GM12865 (cell line): ENCODE measurements at regions not wholly inside any gene's neighbourhood (a gene's known extent, or its start where the extent isn't known, plus 50 kb on each side); places are given as distances from the start of the nearest gene placed in this dataset.

Source experiments
- DNase-seq: peaks from one replicate; pipeline ENCODE4 v3.0.0; 2010; ENCODE audit warnings: low read depth
- H3K4me3 ChIP-seq: 2 replicates; pipeline ENCODE4 v1.5.1; 2011; ENCODE audit warnings: mild to moderate bottlenecking, low read depth, low read length, control low read depth
- TF ChIP-seq, protein P1 (sequence below): IDR thresholded peaks from 2 replicates; pipeline ENCODE4 v1.5.1; 2011; ENCODE audit warnings: low read length, control low read depth, low read depth, inconsistent platforms; ENCODE audit not compliant: insufficient read depth; ENCODE audit errors: missing control alignments

DNA sequence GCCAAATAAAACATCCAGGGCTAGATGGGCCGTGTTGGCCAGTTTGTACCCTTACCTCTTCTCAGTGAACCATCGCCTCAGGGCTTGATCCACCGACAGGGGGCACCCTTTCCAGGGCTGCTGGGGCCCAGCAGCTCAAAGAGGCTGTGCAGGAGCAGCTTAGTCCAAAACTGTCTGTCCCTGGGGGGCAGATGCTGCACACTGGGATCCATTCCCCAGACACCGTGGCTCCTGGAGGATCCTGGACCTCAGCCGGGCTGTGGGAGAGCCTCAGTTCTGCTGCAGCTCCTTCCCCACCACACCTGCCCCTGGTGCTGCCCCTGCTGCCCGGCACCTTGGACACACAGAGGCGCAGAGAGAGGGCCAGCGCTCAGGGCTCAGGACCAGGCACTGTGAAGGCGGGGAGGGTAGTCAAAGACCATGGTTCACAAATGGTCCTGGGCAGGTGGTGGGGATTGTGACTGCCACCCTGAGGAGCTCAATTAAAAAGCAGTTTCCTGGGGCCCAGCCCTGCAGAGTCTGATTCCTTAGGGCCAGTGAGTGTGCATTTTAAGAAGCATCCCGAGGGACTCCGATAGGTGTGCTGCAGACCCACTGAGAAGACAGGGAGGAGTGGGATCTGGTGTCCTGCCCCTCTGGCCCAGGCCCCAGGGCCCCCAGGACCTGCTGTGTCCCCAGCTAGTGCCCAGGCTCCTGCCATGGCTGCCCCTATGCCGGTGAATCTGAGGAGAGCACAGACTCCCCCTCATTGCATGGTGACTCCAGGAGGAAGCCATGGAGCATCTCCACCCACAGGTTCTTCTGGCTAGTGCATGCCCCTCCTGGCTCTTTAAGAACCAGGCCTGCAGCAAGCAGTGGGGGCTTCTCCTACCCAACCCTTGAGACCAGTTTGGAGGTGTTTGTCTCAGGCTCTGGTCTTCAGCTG is 86.5 kb upstream of the PRR20G start:
- TF ChIP-seq, protein P1, sequence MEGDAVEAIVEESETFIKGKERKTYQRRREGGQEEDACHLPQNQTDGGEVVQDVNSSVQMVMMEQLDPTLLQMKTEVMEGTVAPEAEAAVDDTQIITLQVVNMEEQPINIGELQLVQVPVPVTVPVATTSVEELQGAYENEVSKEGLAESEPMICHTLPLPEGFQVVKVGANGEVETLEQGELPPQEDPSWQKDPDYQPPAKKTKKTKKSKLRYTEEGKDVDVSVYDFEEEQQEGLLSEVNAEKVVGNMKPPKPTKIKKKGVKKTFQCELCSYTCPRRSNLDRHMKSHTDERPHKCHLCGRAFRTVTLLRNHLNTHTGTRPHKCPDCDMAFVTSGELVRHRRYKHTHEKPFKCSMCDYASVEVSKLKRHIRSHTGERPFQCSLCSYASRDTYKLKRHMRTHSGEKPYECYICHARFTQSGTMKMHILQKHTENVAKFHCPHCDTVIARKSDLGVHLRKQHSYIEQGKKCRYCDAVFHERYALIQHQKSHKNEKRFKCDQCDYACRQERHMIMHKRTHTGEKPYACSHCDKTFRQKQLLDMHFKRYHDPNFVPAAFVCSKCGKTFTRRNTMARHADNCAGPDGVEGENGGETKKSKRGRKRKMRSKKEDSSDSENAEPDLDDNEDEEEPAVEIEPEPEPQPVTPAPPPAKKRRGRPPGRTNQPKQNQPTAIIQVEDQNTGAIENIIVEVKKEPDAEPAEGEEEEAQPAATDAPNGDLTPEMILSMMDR: peak; percentile 51
- DNase-seq: peak; percentile 31
- no peak overlapping the region for H3K4me3 ChIP-seq

DNA sequence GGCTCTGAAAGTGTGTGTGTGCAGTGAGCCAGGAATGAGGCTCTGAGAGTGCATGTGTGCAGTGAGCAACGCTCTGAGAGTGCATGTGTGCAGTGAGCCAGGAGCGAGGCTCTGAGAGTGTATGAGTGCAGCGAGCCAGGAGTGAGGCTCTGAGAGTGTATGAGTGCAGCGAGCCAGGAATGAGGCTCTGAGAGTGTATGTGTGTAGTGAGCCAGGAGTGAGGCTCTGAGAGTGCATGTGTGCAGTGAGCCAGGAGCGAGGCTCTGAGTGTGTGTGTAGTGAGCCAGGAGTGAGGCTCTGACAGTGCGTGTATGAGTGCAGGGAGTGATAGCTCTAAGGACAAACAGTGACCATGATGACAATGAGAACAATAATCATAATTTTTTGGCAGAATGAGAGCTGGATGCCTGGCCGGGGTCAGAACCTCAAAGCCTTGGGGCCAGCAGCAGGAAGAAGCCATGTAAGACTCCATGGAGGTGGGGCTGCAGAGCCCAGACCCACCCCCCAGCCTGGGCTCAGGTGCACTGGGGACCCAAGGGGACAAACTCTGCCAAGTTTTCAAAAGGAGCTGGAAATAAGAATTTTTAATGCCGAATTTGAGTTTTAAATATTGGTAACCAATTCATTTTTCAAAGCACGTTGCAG is 85.7 kb upstream of the PRR20G start:
- no peak overlapping the region for H3K4me3 ChIP-seq
- TF ChIP-seq, protein P1: no peak
- DNase-seq: no peak

DNA sequence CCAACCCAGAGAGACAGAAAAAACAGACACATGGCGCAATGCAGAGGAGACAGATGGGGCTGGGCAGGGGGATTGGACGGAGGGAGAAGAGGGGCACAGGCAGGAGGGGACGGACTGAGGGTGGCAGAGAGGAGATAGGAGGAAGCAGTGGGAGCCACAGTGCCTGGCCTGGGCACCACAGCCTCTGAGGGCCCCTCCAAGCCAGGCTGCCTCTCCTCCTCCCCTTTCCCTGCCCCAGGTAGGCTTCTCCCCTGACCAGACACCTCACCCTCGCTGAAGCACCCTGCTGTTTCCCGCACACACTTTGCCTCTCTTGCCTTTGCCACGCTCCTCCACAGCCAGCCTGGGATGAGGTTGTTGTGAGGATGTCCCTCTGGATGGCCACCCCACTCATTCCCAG is 84.0 kb upstream of the PRR20G start:
- DNase-seq: no peak
- TF ChIP-seq, protein P1: no peak
- no peak overlapping the region for H3K4me3 ChIP-seq

DNA sequence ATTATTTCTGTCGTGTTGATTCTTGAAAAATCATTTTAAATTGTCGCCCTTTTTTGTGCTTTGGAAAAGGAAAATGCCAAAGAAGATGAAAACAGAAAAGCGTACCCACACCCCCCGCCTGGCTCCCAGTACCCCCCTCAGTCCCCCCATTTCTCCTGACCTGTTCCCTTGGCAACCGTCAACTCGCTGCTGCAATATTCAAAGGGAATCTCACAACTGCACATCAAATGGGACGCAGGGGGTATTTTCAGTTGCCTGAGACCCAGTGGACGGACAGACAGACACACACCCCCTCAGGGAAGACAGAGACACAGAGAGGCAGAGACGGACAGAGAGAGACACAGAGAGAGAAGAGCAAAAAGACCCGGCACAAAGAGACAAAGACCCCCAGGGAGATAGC is 83.5 kb upstream of the PRR20G start:
- no peak for DNase-seq
- H3K4me3 ChIP-seq: no peak overlapping the region
- TF ChIP-seq, protein P1: no peak

DNA sequence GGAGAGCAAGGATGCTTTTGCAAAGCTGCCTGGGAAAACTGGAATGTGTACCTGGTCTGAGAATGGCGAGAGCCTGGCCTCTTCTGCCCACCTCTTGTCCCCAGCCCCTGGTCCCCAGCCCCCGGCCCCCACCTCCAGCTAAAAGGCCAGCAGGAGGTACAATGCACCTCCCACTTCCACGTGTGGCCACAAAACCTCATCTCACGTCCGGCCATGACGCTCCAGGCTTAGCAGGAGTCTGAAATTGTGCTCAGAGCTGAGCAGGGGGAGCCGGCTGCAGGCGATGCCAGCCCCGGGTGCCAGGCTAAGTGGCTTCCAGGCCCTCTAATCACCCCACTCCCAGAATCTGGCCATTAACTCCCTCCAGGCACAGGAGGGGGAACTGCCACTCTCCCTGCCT is 83.1 kb upstream of the PRR20G start:
- H3K4me3 ChIP-seq: no peak overlapping the region
- TF ChIP-seq, protein P1: no peak
- no peak for DNase-seq

DNA sequence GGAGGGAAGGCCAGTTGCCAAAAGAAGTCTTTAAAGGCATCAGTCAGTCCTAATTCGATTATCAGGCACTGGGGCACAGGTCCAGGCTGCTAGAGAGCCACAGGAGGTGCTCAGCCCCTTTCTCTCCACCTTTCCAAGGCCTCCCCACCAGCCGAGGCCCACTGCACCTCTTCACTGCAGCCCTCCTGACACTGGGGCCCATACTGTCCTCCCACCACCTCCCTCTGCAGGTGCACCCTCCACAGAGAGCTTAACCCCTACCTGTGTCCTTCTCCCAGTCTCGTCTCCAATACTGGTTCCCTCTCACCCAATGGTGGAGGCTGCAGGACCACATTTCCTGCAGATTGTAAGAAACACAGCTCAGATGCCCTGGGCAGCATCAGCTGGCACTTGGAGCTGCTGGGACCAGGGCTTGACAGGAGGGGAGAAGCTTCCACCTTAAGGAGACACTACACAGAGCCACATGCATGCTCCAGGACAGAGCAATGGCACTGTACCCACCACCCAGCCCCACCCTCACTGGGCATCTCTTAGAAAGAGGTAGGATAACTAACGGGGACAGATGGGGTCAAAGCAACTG is 81.6 kb upstream of the PRR20G start:
- no peak overlapping the region for H3K4me3 ChIP-seq
- TF ChIP-seq, protein P1: no peak
- no peak for DNase-seq
